ENCODE measurements at regions not wholly inside any gene's neighbourhood (a gene's known extent, or its start where the extent isn't known, plus 50 kb on each side); places are given as distances from the start of the nearest gene placed in this dataset.
A peak's percentile ranks its signal among the peaks of the same experiment; 100 is the strongest.

DNA sequence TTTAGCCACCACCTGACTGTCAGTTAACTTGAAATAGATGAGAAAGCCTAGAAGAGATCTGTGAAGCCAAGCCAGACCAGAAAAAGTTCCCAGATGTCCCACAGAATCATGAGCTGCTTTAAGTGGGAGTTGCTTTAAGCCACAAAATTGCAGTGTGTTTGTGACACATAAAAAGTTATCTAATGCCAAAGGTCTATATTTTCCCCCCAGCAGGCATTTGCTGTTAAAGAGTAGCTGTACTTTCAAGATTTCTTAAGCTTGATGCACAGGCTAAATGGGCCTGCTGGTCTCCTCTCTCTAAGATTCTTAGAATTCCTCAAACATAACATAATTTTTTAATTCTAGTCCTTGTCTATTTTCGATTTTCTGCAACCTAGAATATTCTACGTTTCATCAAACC lies 825.7 kb downstream of the FAM181B start:
- Histone ChIP-seq H3K4me1 (ENCODE audit: control insufficient read depth in 2 of 3, insufficient read depth in 2 of 3, low read depth in 1 of 3, low read length in 3 of 3) (no peaks in the 10 kb centered on the region), H3K9ac (ENCODE audit: low read length in 3 of 3) (no peak overlapping the region), H3K27me3 (ENCODE audit: control insufficient read depth, insufficient read depth, low read length) (no peaks in the 10 kb centered on the region), H3K4me3 (ENCODE audit: low read length in 3 of 3) (no peak overlapping the region), H3K36me3 (ENCODE audit: control insufficient read depth in 2 of 3, insufficient read depth in 3 of 3, low read length in 3 of 3) (no peaks in the 10 kb centered on the region), H3K9me3 (ENCODE audit: control insufficient read depth in 2 of 3, insufficient read depth in 1 of 3, low read length in 3 of 3) (no peaks in the 10 kb centered on the region), H3K27ac (ENCODE audit: low read depth in 2 of 2, low read length in 2 of 2) (no peak overlapping the region)
- FAIRE-seq (no peak), DNase-seq (no peak)
- TF ChIP-seq, protein P1, sequence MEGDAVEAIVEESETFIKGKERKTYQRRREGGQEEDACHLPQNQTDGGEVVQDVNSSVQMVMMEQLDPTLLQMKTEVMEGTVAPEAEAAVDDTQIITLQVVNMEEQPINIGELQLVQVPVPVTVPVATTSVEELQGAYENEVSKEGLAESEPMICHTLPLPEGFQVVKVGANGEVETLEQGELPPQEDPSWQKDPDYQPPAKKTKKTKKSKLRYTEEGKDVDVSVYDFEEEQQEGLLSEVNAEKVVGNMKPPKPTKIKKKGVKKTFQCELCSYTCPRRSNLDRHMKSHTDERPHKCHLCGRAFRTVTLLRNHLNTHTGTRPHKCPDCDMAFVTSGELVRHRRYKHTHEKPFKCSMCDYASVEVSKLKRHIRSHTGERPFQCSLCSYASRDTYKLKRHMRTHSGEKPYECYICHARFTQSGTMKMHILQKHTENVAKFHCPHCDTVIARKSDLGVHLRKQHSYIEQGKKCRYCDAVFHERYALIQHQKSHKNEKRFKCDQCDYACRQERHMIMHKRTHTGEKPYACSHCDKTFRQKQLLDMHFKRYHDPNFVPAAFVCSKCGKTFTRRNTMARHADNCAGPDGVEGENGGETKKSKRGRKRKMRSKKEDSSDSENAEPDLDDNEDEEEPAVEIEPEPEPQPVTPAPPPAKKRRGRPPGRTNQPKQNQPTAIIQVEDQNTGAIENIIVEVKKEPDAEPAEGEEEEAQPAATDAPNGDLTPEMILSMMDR (IDR thresholded peaks at IDR 0.05; ENCODE audit: borderline replicate concordance, extremely low read depth, insufficient read depth), result no peak
- intact Hi-C loops (cut with DNase I), result no loop called here

DNA sequence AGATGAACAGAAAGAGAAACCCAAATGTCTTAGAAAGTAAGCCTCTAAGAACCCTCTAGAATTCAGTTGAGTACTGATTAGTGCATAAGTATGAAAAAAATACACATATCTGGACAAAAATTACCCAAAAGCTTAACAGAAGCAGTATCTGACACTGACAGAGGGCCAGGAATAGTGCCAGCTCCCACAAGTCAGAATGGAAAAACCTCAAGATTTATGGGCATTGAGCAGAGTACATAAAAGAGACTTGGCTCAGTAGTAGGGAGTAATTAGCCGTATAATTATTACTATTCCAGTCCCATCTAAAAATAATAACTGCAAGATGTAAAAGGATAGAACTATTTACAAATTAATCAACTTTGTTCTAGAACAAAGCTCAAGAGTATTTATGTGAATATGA lies 834.5 kb downstream of the FAM181B start:
- Histone ChIP-seq H3K27ac (ENCODE audit: low read depth in 2 of 2, low read length in 2 of 2) (no peak overlapping the region), H3K36me3 (ENCODE audit: control insufficient read depth in 2 of 3, insufficient read depth in 3 of 3, low read length in 3 of 3) (no peaks in the 10 kb centered on the region), H3K4me1 (ENCODE audit: control insufficient read depth in 2 of 3, insufficient read depth in 2 of 3, low read depth in 1 of 3, low read length in 3 of 3) (no peaks in the 10 kb centered on the region), H3K9me3 (ENCODE audit: control insufficient read depth in 2 of 3, insufficient read depth in 1 of 3, low read length in 3 of 3) (no peaks in the 10 kb centered on the region), H3K9ac (ENCODE audit: low read length in 3 of 3) (no peak overlapping the region), H3K27me3 (ENCODE audit: control insufficient read depth, insufficient read depth, low read length) (no peaks in the 10 kb centered on the region), H3K4me3 (ENCODE audit: low read length in 3 of 3) (no peak overlapping the region)
- FAIRE-seq, result no peak
- TF ChIP-seq, protein P1 (IDR thresholded peaks at IDR 0.05; ENCODE audit: borderline replicate concordance, extremely low read depth, insufficient read depth), result no peak
- DNase-seq, result peak in 1 of 5 donors; percentile 15
- intact Hi-C loops (cut with DNase I), result no loop called here

DNA sequence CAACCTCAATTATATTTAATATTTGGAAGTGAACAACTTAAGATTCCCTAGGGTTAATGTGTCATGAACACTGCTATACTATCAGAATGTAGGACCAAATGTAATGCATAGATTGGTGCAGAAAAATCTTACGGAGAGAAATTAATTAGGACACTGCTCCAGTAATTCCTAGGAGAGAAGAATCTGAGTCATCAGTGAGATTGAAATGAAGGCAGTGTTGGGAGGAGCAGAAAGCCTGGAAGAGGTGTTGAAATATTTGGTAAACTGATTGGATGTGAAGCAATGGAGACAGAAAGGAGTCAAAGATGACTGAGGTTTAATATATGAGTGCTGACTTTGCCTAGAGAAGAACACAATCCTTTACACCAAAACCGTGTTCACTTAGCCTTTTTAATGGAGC lies 836.0 kb downstream of the FAM181B start:
- Histone ChIP-seq H3K4me1 (ENCODE audit: control insufficient read depth in 2 of 3, insufficient read depth in 2 of 3, low read depth in 1 of 3, low read length in 3 of 3) (no peaks in the 10 kb centered on the region), H3K9me3 (ENCODE audit: control insufficient read depth in 2 of 3, insufficient read depth in 1 of 3, low read length in 3 of 3) (no peaks in the 10 kb centered on the region), H3K4me3 (ENCODE audit: low read length in 3 of 3) (no peak overlapping the region), H3K27me3 (ENCODE audit: control insufficient read depth, insufficient read depth, low read length) (no peaks in the 10 kb centered on the region), H3K27ac (ENCODE audit: low read depth in 2 of 2, low read length in 2 of 2) (no peak overlapping the region), H3K36me3 (ENCODE audit: control insufficient read depth in 2 of 3, insufficient read depth in 3 of 3, low read length in 3 of 3) (no peaks in the 10 kb centered on the region), H3K9ac (ENCODE audit: low read length in 3 of 3) (no peak overlapping the region)
- TF ChIP-seq, protein P1 (IDR thresholded peaks at IDR 0.05; ENCODE audit: borderline replicate concordance, extremely low read depth, insufficient read depth), result no peak
- intact Hi-C loops (cut with DNase I), result no loop called here
- no peak for DNase-seq
- no peak for FAIRE-seq

DNA sequence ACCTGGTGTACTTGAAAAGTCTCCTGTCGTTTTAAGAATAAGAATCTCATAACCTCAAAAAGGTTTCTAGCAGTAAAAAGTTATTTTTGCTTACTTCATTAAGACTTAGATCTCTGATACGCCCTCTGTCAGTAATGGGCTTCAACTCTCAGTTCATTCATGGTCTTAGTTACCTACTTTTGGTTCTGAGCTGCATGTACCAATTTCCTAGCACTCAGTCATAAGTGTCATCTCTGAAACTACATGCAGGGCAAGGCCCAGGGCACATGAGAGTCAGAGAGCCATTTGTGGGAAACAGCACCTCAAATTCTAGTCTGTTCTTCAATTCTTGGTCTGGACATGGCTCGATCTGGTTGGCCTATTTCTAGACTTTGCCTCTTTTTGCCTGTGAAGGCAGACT lies 838.4 kb downstream of the FAM181B start:
- peaks cover 0 to 4% (median 0%) of the 10 kb centered on the region in 3 donors for H3K9me3 ChIP-seq (ENCODE audit: control insufficient read depth in 2 of 3, insufficient read depth in 1 of 3, low read length in 3 of 3)
- H3K4me1 ChIP-seq (ENCODE audit: control insufficient read depth in 2 of 3, insufficient read depth in 2 of 3, low read depth in 1 of 3, low read length in 3 of 3), result no peaks in the 10 kb centered on the region
- H3K4me3 ChIP-seq (ENCODE audit: low read length in 3 of 3), result no peak overlapping the region
- no peak for DNase-seq
- no peaks in the 10 kb centered on the region for H3K27me3 ChIP-seq (ENCODE audit: control insufficient read depth, insufficient read depth, low read length)
- H3K27ac ChIP-seq (ENCODE audit: low read depth in 2 of 2, low read length in 2 of 2), result no peak overlapping the region
- H3K36me3 ChIP-seq (ENCODE audit: control insufficient read depth in 2 of 3, insufficient read depth in 3 of 3, low read length in 3 of 3), result no peaks in the 10 kb centered on the region
- intact Hi-C loops (cut with DNase I), result no loop called here
- FAIRE-seq, result no peak
- H3K9ac ChIP-seq (ENCODE audit: low read length in 3 of 3), result no peak overlapping the region
- TF ChIP-seq, protein P1 (IDR thresholded peaks at IDR 0.05; ENCODE audit: borderline replicate concordance, extremely low read depth, insufficient read depth), result no peak
